A549 (cell line): ENCODE measurements at regions not wholly inside any gene's neighbourhood (a gene's known extent, or its start where the extent isn't known, plus 50 kb on each side); places are given as distances from the start of the nearest gene placed in this dataset.

Experiments
- ATAC-seq, 2 experiments: fragments of 200-7000 bp in 1 of 2; fragments of >200 bp in 1 of 2; cut with Nextera tagmentation in 1 of 2; cut with Tn5 transposase in 1 of 2; 3 replicates each; pipeline versions ENCODE4 v1.8.0 to v1.9.1; 2018 to 2020; ENCODE audit warnings: mild to moderate bottlenecking in 1 of 2, moderate library complexity in 1 of 2
- CTCF ChIA-PET: fragments of 300-600 bp; sonication (Branson Sonifier 250); formaldehyde crosslinking; extraction: SDS; loops from one replicate; lab custom pipeline; 2021; ENCODE audit warnings: antibody characterized with exemption, inconsistent platforms; lab: Yijun Ruan, JAX
- POLR2A ChIA-PET: fragments of 350-600 bp; formaldehyde crosslinking; extraction: SDS; loops from one replicate; lab custom pipeline; 2021; ENCODE audit warnings: antibody characterized with exemption, inconsistent platforms; lab: Yijun Ruan, JAX
- DNase-seq, 2 experiments: peaks; one replicate each; pipeline versions ENCODE4 v3.0.0 to v3.0.0-alpha.2; 2011 to 2016; ENCODE audit warnings: low read depth in 1 of 2, low spot score in 1 of 2
- FAIRE-seq: peaks from 2 replicates; lab custom pipeline; 2011; peaks lifted over from hg19 to GRCh38; lab: Jason Lieb, UNC
- H3K27ac ChIP-seq, 2 experiments: fragments of >200 bp; sonication (Bioruptor Twin); formaldehyde crosslinking; 3 replicates each; pipeline ENCODE4 v1.5.1; 2016 to 2017
- H3K4me1 ChIP-seq: fragments of >200 bp; sonication (Bioruptor Twin); formaldehyde crosslinking; 3 replicates; pipeline ENCODE4 v1.6.1; 2016
- H3K4me2 ChIP-seq: fragments of >200 bp; sonication (Bioruptor Twin); formaldehyde crosslinking; 3 replicates; pipeline ENCODE4 v1.6.1; 2016
- H3K4me3 ChIP-seq: fragments of >200 bp; sonication (Bioruptor Twin); formaldehyde crosslinking; 3 replicates; pipeline ENCODE4 v1.5.1; 2016
- H3K9me3 ChIP-seq: fragments of >200 bp; sonication (Bioruptor Twin); formaldehyde crosslinking; 3 replicates; pipeline ENCODE4 v1.6.1; 2016
- CHD2 ChIP-seq: fragments of 150-350 bp; IDR thresholded peaks from 2 replicates; pipeline ENCODE4 v1.6.1; 2014; ENCODE audit warnings: low read length; ENCODE audit not compliant: partially characterized antibody
- EHF ChIP-seq: fragments of 250-450 bp; sonication (Bioruptor Pico); IDR thresholded peaks from 2 replicates; pipeline ENCODE4 v1.5.0; 2020; ENCODE audit warnings: mild to moderate bottlenecking
- EHMT2 ChIP-seq: fragments of 200-600 bp; sonication (generic); IDR thresholded peaks from 2 replicates; pipeline ENCODE4 v1.6.1; 2016; ENCODE audit warnings: antibody characterized with exemption, low read depth, mild to moderate bottlenecking, moderate library complexity
- EP300 ChIP-seq, 2 experiments: fragments of >200 bp; sonication (Bioruptor Twin); formaldehyde crosslinking; IDR thresholded peaks; 2 replicates in 1 of 2; 3 replicates in 1 of 2; pipeline ENCODE4 v1.6.1; 2016 to 2017
- ESRRA ChIP-seq: fragments of 150-350 bp; IDR thresholded peaks from 2 replicates; pipeline ENCODE4 v1.6.1; 2014; ENCODE audit warnings: mild to moderate bottlenecking, low read length, borderline replicate concordance
- FOSL2 ChIP-seq, 2 experiments: fragments of 450-650 bp in 1 of 2; fragments of >200 bp in 1 of 2; sonication (Bioruptor Twin) in 1 of 2; formaldehyde crosslinking; IDR thresholded peaks; 2 replicates each; pipeline versions ENCODE4 v1.5.0 to v1.6.1; 2016 to 2020; ENCODE audit warnings: mild to moderate bottlenecking in 1 of 2, moderate library complexity in 1 of 2
- GATA3 ChIP-seq: IDR thresholded peaks from 2 replicates; pipeline ENCODE4 v1.6.1; 2012; ENCODE audit warnings: borderline replicate concordance
- HEYL ChIP-seq: fragments of 250-450 bp; sonication (Bioruptor Pico); IDR thresholded peaks from 2 replicates; pipeline ENCODE4 v1.8.0; 2021; ENCODE audit warnings: mild to moderate bottlenecking, moderate library complexity
- HOXB5 ChIP-seq: fragments of 250-450 bp; sonication (Bioruptor Pico); IDR thresholded peaks from 2 replicates; pipeline ENCODE4 v1.5.0; 2020; ENCODE audit warnings: mild to moderate bottlenecking, moderate library complexity
- MYC ChIP-seq: IDR thresholded peaks from 2 replicates; pipeline ENCODE4 v1.6.1; 2012; ENCODE audit warnings: mild to moderate bottlenecking, inconsistent platforms, low read length, improper control_type of control experiment, borderline replicate concordance
- NR3C1 ChIP-seq: fragments of >200 bp; sonication (Bioruptor Twin); formaldehyde crosslinking; IDR thresholded peaks from 3 replicates; pipeline ENCODE4 v1.6.1; 2017
- PHF8 ChIP-seq: fragments of 200-600 bp; sonication (generic); IDR thresholded peaks from 2 replicates; pipeline ENCODE4 v1.6.1; 2016; ENCODE audit warnings: low read depth, mild to moderate bottlenecking, antibody characterized with exemption, moderate library complexity, borderline replicate concordance
- RCOR1 ChIP-seq: fragments of 150-350 bp; IDR thresholded peaks from 2 replicates; pipeline ENCODE4 v1.6.1; 2014; ENCODE audit warnings: antibody characterized with exemption, low read length, low read depth
- RNF2 ChIP-seq: fragments of 200-600 bp; sonication (generic); IDR thresholded peaks from 2 replicates; pipeline ENCODE4 v1.6.1; 2016; ENCODE audit warnings: low read depth, mild to moderate bottlenecking, antibody characterized with exemption, moderate library complexity, borderline replicate concordance
- SMC3 ChIP-seq: fragments of >200 bp; sonication (Bioruptor Twin); formaldehyde crosslinking; IDR thresholded peaks from 3 replicates; pipeline ENCODE4 v1.6.1; 2018; ENCODE audit warnings: inconsistent platforms
- SREBF2 ChIP-seq: fragments of 450-650 bp; IDR thresholded peaks from 2 replicates; pipeline ENCODE4 v1.6.1; 2014; ENCODE audit warnings: mild to moderate bottlenecking, moderate library complexity
- WGBS: methylation state at CpG from one replicate; pipeline ENCODE4 v1.1.6; 2017; ENCODE audit errors: missing lambda C conversion rate; 5-methylcytosine and 5-hydroxymethylcytosine counted together
- TF ChIP-seq, protein P1 (sequence below): fragments of 250-450 bp; sonication (Bioruptor Pico); IDR thresholded peaks from 2 replicates; pipeline ENCODE4 v1.5.0; 2021; ENCODE audit warnings: mild to moderate bottlenecking, moderate library complexity, borderline replicate concordance
- TF ChIP-seq, protein P2 (sequence below): IDR thresholded peaks from 2 replicates; pipeline ENCODE4 v1.6.1; 2012
- TF ChIP-seq, protein P3 (sequence below): fragments of 200-600 bp; sonication (generic); IDR thresholded peaks from 2 replicates; pipeline ENCODE4 v1.6.1; 2016; ENCODE audit warnings: antibody characterized with exemption, mild to moderate bottlenecking, moderate library complexity
- TF ChIP-seq, protein P4 (sequence below): IDR thresholded peaks from 2 replicates; pipeline ENCODE4 v1.6.1; 2012; ENCODE audit warnings: low read depth, borderline replicate concordance

DNA sequence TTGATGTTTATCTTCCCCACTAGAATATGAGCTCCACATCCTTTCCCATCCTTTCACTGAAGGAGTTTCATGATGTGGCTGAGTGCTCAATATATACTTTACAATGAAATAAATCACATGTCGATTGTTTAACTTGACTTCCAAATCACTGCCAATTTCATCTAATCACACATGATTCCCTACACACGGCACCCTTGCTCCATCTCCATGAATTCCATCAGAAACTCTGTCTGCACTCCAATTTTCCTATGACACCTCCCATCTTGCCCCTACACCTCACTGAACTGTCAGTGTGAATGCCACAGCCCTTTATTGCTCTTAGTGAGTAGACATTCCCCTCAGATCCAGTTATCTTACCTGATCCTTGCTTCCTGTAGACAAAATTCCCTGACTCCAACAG, 366.0 kb downstream of the CMPK2 start (continued):
- TF ChIP-seq, protein P1, sequence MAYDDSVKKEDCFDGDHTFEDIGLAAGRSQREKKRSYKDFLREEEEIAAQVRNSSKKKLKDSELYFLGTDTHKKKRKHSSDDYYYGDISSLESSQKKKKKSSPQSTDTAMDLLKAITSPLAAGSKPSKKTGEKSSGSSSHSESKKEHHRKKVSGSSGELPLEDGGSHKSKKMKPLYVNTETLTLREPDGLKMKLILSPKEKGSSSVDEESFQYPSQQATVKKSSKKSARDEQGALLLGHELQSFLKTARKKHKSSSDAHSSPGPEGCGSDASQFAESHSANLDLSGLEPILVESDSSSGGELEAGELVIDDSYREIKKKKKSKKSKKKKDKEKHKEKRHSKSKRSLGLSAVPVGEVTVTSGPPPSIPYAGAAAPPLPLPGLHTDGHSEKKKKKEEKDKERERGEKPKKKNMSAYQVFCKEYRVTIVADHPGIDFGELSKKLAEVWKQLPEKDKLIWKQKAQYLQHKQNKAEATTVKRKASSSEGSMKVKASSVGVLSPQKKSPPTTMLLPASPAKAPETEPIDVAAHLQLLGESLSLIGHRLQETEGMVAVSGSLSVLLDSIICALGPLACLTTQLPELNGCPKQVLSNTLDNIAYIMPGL (CRISPR knock-in tag) = no peak
- TF ChIP-seq CHD2 (no peak), EP300 (IDR thresholded peaks at IDR 0.05) (no peak)
- TF ChIP-seq, protein P2, sequence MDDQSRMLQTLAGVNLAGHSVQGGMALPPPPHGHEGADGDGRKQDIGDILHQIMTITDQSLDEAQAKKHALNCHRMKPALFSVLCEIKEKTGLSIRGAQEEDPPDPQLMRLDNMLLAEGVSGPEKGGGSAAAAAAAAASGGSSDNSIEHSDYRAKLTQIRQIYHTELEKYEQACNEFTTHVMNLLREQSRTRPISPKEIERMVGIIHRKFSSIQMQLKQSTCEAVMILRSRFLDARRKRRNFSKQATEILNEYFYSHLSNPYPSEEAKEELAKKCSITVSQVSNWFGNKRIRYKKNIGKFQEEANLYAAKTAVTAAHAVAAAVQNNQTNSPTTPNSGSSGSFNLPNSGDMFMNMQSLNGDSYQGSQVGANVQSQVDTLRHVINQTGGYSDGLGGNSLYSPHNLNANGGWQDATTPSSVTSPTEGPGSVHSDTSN = no peak

DNA sequence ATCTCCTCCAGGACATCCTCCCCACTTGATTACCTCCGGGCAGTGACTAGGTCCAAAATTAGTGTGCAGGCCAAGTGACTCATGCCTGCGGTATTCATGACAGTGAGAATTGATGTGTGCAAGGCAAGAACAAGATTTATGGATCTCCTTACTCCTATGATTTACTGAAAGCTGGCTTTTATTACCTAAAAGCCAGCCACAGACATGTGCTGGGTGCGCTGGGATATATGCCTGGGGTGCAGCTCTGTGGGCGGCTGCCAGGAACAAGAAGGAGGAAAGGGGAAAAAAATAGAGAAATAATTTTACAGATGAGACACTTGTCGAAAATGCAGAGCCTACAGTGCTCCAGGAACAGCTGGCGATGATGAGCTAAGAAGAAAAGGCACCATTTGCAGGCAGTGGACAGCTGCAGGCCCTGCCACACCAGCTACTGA, 359.3 kb downstream of the CMPK2 start:
- WGBS = 6% methylated on average over 6 of the region's 6 CpGs
- TF ChIP-seq, protein P3, sequence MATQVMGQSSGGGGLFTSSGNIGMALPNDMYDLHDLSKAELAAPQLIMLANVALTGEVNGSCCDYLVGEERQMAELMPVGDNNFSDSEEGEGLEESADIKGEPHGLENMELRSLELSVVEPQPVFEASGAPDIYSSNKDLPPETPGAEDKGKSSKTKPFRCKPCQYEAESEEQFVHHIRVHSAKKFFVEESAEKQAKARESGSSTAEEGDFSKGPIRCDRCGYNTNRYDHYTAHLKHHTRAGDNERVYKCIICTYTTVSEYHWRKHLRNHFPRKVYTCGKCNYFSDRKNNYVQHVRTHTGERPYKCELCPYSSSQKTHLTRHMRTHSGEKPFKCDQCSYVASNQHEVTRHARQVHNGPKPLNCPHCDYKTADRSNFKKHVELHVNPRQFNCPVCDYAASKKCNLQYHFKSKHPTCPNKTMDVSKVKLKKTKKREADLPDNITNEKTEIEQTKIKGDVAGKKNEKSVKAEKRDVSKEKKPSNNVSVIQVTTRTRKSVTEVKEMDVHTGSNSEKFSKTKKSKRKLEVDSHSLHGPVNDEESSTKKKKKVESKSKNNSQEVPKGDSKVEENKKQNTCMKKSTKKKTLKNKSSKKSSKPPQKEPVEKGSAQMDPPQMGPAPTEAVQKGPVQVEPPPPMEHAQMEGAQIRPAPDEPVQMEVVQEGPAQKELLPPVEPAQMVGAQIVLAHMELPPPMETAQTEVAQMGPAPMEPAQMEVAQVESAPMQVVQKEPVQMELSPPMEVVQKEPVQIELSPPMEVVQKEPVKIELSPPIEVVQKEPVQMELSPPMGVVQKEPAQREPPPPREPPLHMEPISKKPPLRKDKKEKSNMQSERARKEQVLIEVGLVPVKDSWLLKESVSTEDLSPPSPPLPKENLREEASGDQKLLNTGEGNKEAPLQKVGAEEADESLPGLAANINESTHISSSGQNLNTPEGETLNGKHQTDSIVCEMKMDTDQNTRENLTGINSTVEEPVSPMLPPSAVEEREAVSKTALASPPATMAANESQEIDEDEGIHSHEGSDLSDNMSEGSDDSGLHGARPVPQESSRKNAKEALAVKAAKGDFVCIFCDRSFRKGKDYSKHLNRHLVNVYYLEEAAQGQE = no peak
- TF ChIP-seq PHF8 = no peak
- TF ChIP-seq ESRRA = no peak
- TF ChIP-seq, protein P4, sequence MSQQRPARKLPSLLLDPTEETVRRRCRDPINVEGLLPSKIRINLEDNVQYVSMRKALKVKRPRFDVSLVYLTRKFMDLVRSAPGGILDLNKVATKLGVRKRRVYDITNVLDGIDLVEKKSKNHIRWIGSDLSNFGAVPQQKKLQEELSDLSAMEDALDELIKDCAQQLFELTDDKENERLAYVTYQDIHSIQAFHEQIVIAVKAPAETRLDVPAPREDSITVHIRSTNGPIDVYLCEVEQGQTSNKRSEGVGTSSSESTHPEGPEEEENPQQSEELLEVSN = no peak
- TF ChIP-seq, all 56 proteins: peak for 0
- H3K4me1 ChIP-seq = no peaks in the 10 kb centered on the region
- H3K9me3 ChIP-seq = no peaks in the 10 kb centered on the region; the same call in 2 of the 3 replicates
- no peak for FAIRE-seq
- DNase-seq = no peak
- CTCF ChIA-PET = interaction anchor here (1.2 kb wide), 1 partner anchor 14 kb away, joined by 3 read pairs; no protein-coding TSS in a partner anchor
- POLR2A ChIA-PET = no interaction called here
- H3K27ac ChIP-seq = no peak overlapping the region
- H3K4me2 ChIP-seq = no peak overlapping the region
- H3K4me3 ChIP-seq = no peak overlapping the region
- ATAC-seq = no peak

DNA sequence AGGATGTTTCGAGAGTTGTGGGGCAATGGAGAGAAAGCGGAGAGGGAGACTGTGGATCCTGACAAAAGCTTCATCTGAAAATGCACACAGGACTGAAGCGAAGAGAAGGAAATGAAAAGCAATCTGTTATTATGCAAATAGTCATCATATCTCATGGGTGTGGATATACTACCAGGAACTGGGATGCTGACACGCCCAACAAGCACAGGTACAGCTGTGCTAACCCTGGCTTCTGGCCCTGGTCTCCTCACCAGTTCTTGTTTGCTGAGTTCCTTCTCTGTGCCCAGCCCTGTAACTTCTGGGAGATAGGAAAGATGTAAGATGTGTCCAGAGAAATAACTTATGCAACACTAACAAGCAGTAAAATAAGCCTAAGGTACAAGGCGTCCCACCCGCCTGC, 358.8 kb downstream of the CMPK2 start:
- 9% methylated on average over 6 of the region's 6 CpGs for WGBS
- FAIRE-seq (no peak), ATAC-seq (no peak), DNase-seq (no peak)
- no peak overlapping the region for H3K4me3 ChIP-seq
- ChIA-PET CTCF (interaction anchor here (1.2 kb wide), 1 partner anchor 14 kb away, joined by 3 read pairs; no protein-coding TSS in a partner anchor), POLR2A (no interaction called here)
- H3K9me3 ChIP-seq = no peaks in the 10 kb centered on the region; the same call in 2 of the 3 replicates
- H3K4me2 ChIP-seq = no peak overlapping the region
- no peaks in the 10 kb centered on the region for H3K4me1 ChIP-seq
- H3K27ac ChIP-seq = no peak overlapping the region
- no peak for TF ChIP-seq MYC
- no peak for TF ChIP-seq FOSL2 (IDR thresholded peaks at IDR 0.05)
- no peak for TF ChIP-seq FOSL2 (CRISPR knock-in tag; IDR thresholded peaks at IDR 0.05)
- no peak for TF ChIP-seq EHF (CRISPR knock-in tag)
- no peak for TF ChIP-seq SREBF2
- TF ChIP-seq NR3C1 = no peak
- no peak for TF ChIP-seq ESRRA
- TF ChIP-seq, protein P3 = no peak
- TF ChIP-seq, protein P2 = no peak
- no peak for TF ChIP-seq GATA3
- TF ChIP-seq EHMT2 = no peak
- TF ChIP-seq HEYL (CRISPR knock-in tag) = no peak
- TF ChIP-seq SMC3 = no peak
- TF ChIP-seq HOXB5 (CRISPR knock-in tag) = no peak
- TF ChIP-seq, protein P4 = no peak
- no peak for TF ChIP-seq RNF2
- TF ChIP-seq RCOR1 = no peak
